ENCODE measurements at regions not wholly inside any gene's neighbourhood (a gene's known extent, or its start where the extent isn't known, plus 50 kb on each side); places are given as distances from the start of the nearest gene placed in this dataset.

- H3K9me3 Mint-ChIP-seq = no peaks in the 10 kb centered on the region
- no peaks in the 10 kb centered on the region for H3K27me3 Mint-ChIP-seq (ENCODE audit: low read depth)
- TF ChIP-seq, protein P1, sequence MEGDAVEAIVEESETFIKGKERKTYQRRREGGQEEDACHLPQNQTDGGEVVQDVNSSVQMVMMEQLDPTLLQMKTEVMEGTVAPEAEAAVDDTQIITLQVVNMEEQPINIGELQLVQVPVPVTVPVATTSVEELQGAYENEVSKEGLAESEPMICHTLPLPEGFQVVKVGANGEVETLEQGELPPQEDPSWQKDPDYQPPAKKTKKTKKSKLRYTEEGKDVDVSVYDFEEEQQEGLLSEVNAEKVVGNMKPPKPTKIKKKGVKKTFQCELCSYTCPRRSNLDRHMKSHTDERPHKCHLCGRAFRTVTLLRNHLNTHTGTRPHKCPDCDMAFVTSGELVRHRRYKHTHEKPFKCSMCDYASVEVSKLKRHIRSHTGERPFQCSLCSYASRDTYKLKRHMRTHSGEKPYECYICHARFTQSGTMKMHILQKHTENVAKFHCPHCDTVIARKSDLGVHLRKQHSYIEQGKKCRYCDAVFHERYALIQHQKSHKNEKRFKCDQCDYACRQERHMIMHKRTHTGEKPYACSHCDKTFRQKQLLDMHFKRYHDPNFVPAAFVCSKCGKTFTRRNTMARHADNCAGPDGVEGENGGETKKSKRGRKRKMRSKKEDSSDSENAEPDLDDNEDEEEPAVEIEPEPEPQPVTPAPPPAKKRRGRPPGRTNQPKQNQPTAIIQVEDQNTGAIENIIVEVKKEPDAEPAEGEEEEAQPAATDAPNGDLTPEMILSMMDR (IDR thresholded peaks at IDR 0.05; ENCODE audit: unreplicated experiment in 3 of 3) = no peak
- H3K4me1 Mint-ChIP-seq = no peaks in the 10 kb centered on the region
- no peaks in the 10 kb centered on the region for H3K36me3 Mint-ChIP-seq (ENCODE audit: low read depth)
- no peak overlapping the region for H3K4me3 Mint-ChIP-seq
- no peak overlapping the region for H3K27ac Mint-ChIP-seq
Measured at GRCh38 chr1:90505806-90506205, 211.3 kb downstream of the BARHL2 start.

GRCh38 chr1:90504509-90504908 lies 212.6 kb downstream of the BARHL2 start:
- no peak overlapping the region for H3K4me3 Mint-ChIP-seq
- no peaks in the 10 kb centered on the region for H3K36me3 Mint-ChIP-seq (ENCODE audit: low read depth)
- H3K27me3 Mint-ChIP-seq (ENCODE audit: low read depth) = no peaks in the 10 kb centered on the region
- H3K9me3 Mint-ChIP-seq = no peaks in the 10 kb centered on the region
- TF ChIP-seq, protein P1 (IDR thresholded peaks at IDR 0.05; ENCODE audit: unreplicated experiment in 3 of 3) = no peak
- H3K27ac Mint-ChIP-seq = no peak overlapping the region
- H3K4me1 Mint-ChIP-seq = no peaks in the 10 kb centered on the region

GRCh38 chr1:90502696-90503095 lies 214.4 kb downstream of the BARHL2 start:
- H3K9me3 Mint-ChIP-seq = no peaks in the 10 kb centered on the region
- H3K27ac Mint-ChIP-seq = no peak overlapping the region
- no peaks in the 10 kb centered on the region for H3K36me3 Mint-ChIP-seq (ENCODE audit: low read depth)
- TF ChIP-seq, protein P1 (IDR thresholded peaks at IDR 0.05; ENCODE audit: unreplicated experiment in 3 of 3) = no peak
- no peaks in the 10 kb centered on the region for H3K4me1 Mint-ChIP-seq
- no peaks in the 10 kb centered on the region for H3K27me3 Mint-ChIP-seq (ENCODE audit: low read depth)
- no peak overlapping the region for H3K4me3 Mint-ChIP-seq

- Mint-ChIP-seq H3K4me3 (no peak overlapping the region), H3K36me3 (ENCODE audit: low read depth) (no peaks in the 10 kb centered on the region), H3K4me1 (no peaks in the 10 kb centered on the region), H3K9me3 (no peaks in the 10 kb centered on the region), H3K27ac (no peak overlapping the region), H3K27me3 (ENCODE audit: low read depth) (no peaks in the 10 kb centered on the region)
- TF ChIP-seq, protein P1 (IDR thresholded peaks at IDR 0.05; ENCODE audit: unreplicated experiment in 3 of 3) = no peak
Measured at GRCh38 chr1:90502194-90502593, 214.9 kb downstream of the BARHL2 start.

DNA sequence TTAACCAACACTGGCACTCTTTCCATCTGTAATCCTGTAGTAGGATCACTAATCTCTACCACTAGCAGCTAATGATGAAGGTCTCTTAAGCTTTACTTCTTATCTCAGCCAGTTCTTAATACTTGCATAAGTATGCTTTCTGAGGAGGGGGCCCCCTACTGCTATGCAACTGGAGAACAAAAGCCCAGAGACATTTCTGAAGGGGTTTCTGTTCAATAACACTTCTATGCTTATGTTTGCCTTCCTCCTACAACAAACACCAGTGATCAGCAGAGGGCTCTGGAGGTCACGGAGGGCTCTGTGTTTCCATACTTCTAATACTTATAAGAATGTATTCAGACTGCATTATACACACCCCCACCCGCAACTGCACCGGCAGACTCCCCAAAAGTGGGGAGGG lies 215.8 kb downstream of the BARHL2 start:
- TF ChIP-seq, protein P1 (IDR thresholded peaks at IDR 0.05; ENCODE audit: unreplicated experiment in 3 of 3) = no peak
- no peak overlapping the region for H3K4me3 Mint-ChIP-seq
- H3K36me3 Mint-ChIP-seq (ENCODE audit: low read depth) = no peaks in the 10 kb centered on the region
- H3K27ac Mint-ChIP-seq = no peak overlapping the region
- H3K4me1 Mint-ChIP-seq = no peaks in the 10 kb centered on the region
- no peaks in the 10 kb centered on the region for H3K27me3 Mint-ChIP-seq (ENCODE audit: low read depth)
- H3K9me3 Mint-ChIP-seq = no peaks in the 10 kb centered on the region

- TF ChIP-seq, protein P1 (IDR thresholded peaks at IDR 0.05; ENCODE audit: unreplicated experiment in 3 of 3) = no peak
- Mint-ChIP-seq H3K9me3 (no peaks in the 10 kb centered on the region), H3K27ac (no peak overlapping the region), H3K4me1 (no peaks in the 10 kb centered on the region), H3K36me3 (ENCODE audit: low read depth) (no peaks in the 10 kb centered on the region), H3K4me3 (no peak overlapping the region), H3K27me3 (ENCODE audit: low read depth) (no peaks in the 10 kb centered on the region)
Measured at GRCh38 chr1:90494748-90495282, 222.3 kb downstream of the BARHL2 start.
